ENCODE measurements at regions not wholly inside any gene's neighbourhood (a gene's known extent, or its start where the extent isn't known, plus 50 kb on each side); places are given as distances from the start of the nearest gene placed in this dataset.

DNA sequence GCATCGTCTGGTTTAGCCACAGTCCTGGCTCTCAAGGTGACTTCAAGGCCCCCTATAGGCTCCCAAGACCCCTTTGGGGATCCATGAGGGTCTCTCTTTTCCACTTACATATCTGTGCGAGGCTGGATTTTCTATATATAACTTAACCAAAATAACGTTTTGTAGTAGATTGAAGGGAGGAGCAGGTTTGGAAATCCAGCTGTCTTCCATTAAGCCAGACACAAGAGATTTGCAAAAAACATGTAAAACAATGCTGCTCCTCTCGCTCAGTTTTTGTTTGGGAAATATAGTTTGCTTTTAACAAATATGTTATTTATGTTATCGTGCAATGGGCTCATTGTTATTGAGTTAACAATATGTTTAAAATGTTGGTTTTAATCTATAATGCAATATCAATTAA lies 811.2 kb downstream of the TYW1 start:
- intact Hi-C loops (cut with DNase I): no loop called here
- H3K36me3 ChIP-seq: no peaks in the 10 kb centered on the region
- WGBS, 2 donors: 66 to 67% methylated on average over 5 of the region's 5 CpGs
- peaks cover 0 to 6% (median 0%) of the 10 kb centered on the region in 4 donors for H3K27me3 ChIP-seq
- H3K9me3 ChIP-seq: no peaks in the 10 kb centered on the region
- H3K4me1 ChIP-seq: no peaks in the 10 kb centered on the region
- H3K4me3 ChIP-seq: no peak overlapping the region
- no peak overlapping the region for H3K27ac ChIP-seq
- no peak for TF ChIP-seq CTCF (IDR thresholded peaks at IDR 0.05)
- TF ChIP-seq POLR2A (IDR thresholded peaks at IDR 0.05): no peak
- DNase-seq: no peak

- H3K27me3 ChIP-seq: no peaks in the 10 kb centered on the region
- H3K4me1 ChIP-seq: no peaks in the 10 kb centered on the region
- TF ChIP-seq POLR2A (IDR thresholded peaks at IDR 0.05): no peak
- no peak for TF ChIP-seq CTCF (IDR thresholded peaks at IDR 0.05)
- 85 to 93% methylated on average over 8 of the region's 8 CpGs for WGBS, 2 donors
- no peak overlapping the region for H3K27ac ChIP-seq
- no peak for DNase-seq
- H3K36me3 ChIP-seq: no peaks in the 10 kb centered on the region
- intact Hi-C loops (cut with DNase I): no loop called here
- H3K9me3 ChIP-seq: no peaks in the 10 kb centered on the region
- no peak overlapping the region for H3K4me3 ChIP-seq
Observed at GRCh38 chr7:67809586-67809985, 813.0 kb downstream of the TYW1 start.

DNA sequence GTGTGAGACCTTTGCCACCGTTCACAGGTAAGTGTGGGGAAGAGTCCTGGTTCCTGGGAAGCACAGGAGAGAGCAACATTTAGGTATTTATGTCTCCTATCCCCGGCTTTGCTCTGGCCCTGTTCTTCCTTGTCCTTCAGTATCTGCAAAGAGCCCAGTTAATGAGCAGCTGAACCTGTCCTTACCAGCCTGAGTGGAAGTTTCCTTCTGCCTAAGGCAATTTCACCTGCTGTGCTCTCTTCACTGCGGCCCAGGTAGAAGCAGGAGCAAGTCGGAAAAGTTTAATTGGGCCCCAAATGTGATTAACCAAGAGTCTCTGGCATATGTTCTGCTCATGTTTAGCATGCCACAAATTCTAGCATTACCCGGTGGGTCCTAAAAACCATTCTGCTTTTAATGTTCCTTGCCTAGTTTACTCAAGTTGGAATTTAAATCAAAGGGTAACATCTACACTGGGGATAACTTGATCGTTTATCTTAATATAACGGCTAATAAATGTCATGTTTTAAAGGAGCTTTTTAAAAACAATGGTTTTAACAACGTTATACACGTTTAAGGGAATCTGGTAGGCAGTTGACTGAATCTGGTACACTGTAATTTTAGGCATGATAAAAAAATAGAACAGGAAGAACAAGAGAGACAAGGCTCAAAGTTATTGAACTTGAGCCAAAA lies 817.1 kb downstream of the TYW1 start:
- Histone ChIP-seq H3K4me1 (no peaks in the 10 kb centered on the region), H3K27ac (no peak overlapping the region), H3K36me3 (no peaks in the 10 kb centered on the region), H3K27me3 (no peaks in the 10 kb centered on the region), H3K4me3 (no peak overlapping the region), H3K9me3 (no peaks in the 10 kb centered on the region)
- intact Hi-C loops (cut with DNase I): no loop called here
- WGBS, 2 donors: 56 to 58% methylated on average over 8 to 9 of the region's 9 CpGs
- DNase-seq: no peak
- TF ChIP-seq CTCF (IDR thresholded peaks at IDR 0.05) (no peak), POLR2A (IDR thresholded peaks at IDR 0.05) (no peak)

DNA sequence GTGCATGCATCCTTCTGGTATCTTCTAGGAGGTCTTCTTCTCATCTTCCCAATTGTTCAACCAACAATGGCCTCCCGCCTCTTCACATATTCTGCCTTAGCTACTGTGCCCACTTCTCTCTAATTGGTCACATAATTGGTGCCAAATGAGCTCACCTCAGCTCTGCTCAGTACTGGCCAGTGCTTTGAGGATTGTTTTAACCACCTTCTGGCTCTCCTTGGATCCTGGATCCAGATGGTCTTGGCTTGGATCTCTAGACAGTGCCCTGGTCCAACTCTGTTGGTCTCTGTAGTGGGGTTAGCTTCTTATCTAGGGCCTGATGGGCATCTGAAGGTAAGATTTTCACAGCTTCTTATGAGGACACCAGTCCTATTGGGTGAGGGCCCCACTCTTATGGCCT lies 820.8 kb downstream of the TYW1 start:
- TF ChIP-seq CTCF (IDR thresholded peaks at IDR 0.05) (no peak), POLR2A (IDR thresholded peaks at IDR 0.05) (no peak)
- 77 to 89% methylated on average over 1 of the region's 1 CpG for WGBS, 2 donors

DNA sequence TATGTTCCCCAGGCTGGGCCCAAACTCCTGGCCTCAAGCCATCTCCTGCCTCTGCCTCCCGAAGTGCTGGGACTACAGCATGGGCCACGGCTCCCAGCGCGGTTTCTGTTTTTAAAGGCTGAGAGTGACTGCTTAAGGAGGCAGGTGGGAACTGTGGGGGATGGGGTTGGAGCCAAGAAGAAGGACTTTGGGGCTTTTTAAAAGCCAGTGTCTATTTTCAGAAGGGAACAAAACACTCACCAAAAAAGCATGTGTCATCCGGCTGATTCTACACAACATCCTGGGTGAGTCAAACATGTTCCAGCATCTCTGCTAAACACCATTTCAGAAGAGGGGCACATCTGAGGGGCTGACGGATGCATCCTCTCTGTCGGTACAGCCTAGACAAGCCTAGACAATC lies 824.5 kb downstream of the TYW1 start:
- Histone ChIP-seq H3K4me1 (no peaks in the 10 kb centered on the region), H3K9me3 (no peaks in the 10 kb centered on the region), H3K4me3 (no peak overlapping the region), H3K27me3 (no peaks in the 10 kb centered on the region), H3K27ac (no peak overlapping the region), H3K36me3 (no peaks in the 10 kb centered on the region)
- no peak for DNase-seq
- no peak for TF ChIP-seq CTCF (IDR thresholded peaks at IDR 0.05)
- TF ChIP-seq POLR2A (IDR thresholded peaks at IDR 0.05): no peak
- 35 to 54% methylated on average over 3 to 7 of the region's 7 CpGs for WGBS, 2 donors
- intact Hi-C loops (cut with DNase I): loop anchor here (10.0 kb wide), 1 partner anchor 54 kb away; no protein-coding TSS in a partner anchor

More for the DNA sequence above, 820.8 kb downstream of the TYW1 start:
- Histone ChIP-seq H3K27me3 (no peaks in the 10 kb centered on the region), H3K36me3 (no peaks in the 10 kb centered on the region), H3K27ac (no peak overlapping the region), H3K4me3 (no peak overlapping the region), H3K4me1 (no peaks in the 10 kb centered on the region), H3K9me3 (no peaks in the 10 kb centered on the region)
- intact Hi-C loops (cut with DNase I): no loop called here
- no peak for DNase-seq
